RWPE2 (cell line): ENCODE measurements at regions not wholly inside any gene's neighbourhood (a gene's known extent, or its start where the extent isn't known, plus 50 kb on each side); places are given as distances from the start of the nearest gene placed in this dataset.

Source experiments
- ATAC-seq: fragments of 200-7000 bp; cut with Tn5 transposase; 3 replicates; pipeline ENCODE4 v1.9.1; 2021; ENCODE audit warnings: low read depth
- DNase-seq: peaks from one replicate; pipeline ENCODE4 v3.0.0-alpha.2; 2020; ENCODE audit warnings: low spot score
- H3K27ac ChIP-seq: fragments of 450-650 bp; 2 replicates; pipeline ENCODE4 v1.5.1; 2017; ENCODE audit warnings: mild to moderate bottlenecking; ENCODE audit not compliant: poor library complexity, severe bottlenecking
- H3K27me3 ChIP-seq: fragments of 250-450 bp; sonication (Bioruptor Pico); 2 replicates; pipeline ENCODE4 v1.5.1; 2021; ENCODE audit warnings: mild to moderate bottlenecking, moderate library complexity; ENCODE audit not compliant: insufficient read depth, poor library complexity, severe bottlenecking
- H3K36me3 ChIP-seq: fragments of 250-450 bp; sonication (Bioruptor Pico); 2 replicates; pipeline ENCODE4 v1.5.1; 2020; ENCODE audit warnings: low read depth, mild to moderate bottlenecking, moderate library complexity
- H3K4me1 ChIP-seq: fragments of 250-450 bp; sonication (Bioruptor Pico); 2 replicates; pipeline ENCODE4 v1.5.1; 2021; ENCODE audit warnings: mild to moderate bottlenecking, moderate library complexity; ENCODE audit not compliant: insufficient read depth, poor library complexity, severe bottlenecking
- H3K4me3 ChIP-seq: fragments of 250-450 bp; sonication (Bioruptor Pico); 2 replicates; pipeline ENCODE4 v1.5.1; 2021; ENCODE audit warnings: mild to moderate bottlenecking, moderate library complexity; ENCODE audit not compliant: severe bottlenecking
- H3K9me3 ChIP-seq: fragments of 250-450 bp; sonication (Bioruptor Pico); 2 replicates; pipeline ENCODE4 v1.5.1; 2021; ENCODE audit warnings: mild to moderate bottlenecking, moderate library complexity; ENCODE audit not compliant: severe bottlenecking
- CTCF ChIP-seq: fragments of 450-650 bp; IDR thresholded peaks from one replicate; pipeline ENCODE4 v1.5.1; 2017; ENCODE audit warnings: mild to moderate bottlenecking, moderate library complexity; ENCODE audit not compliant: poor library complexity, severe bottlenecking

DNA sequence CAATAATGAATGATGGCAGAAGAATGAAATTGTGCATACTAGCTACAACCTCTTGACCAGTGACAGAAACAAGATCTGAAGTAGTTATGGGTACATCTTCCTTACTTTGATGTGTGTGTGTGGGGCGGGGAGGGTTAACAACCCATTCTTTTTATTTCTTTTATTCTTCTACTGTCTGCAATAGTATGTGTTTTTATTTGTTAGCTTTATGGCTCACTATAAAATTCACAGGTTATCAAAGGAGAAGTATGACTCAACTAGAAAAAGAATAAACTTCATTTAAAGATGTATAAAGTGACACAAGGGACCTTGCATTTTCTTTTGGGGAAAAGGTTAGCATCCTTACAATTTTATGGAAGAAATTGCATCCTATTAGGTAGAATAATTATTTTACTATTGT lies 430.5 kb downstream of the DAD1 start:
- Histone ChIP-seq H3K36me3 (no peaks in the 10 kb centered on the region), H3K4me1 (peaks cover 24% of the 10 kb centered on the region), H3K4me3 (no peak overlapping the region), H3K27me3 (no peaks in the 10 kb centered on the region), H3K9me3 (no peaks in the 10 kb centered on the region), H3K27ac (peak overlapping the region; percentile 83)
- ATAC-seq (no peak), DNase-seq (no peak)
- no peak for TF ChIP-seq CTCF

DNA sequence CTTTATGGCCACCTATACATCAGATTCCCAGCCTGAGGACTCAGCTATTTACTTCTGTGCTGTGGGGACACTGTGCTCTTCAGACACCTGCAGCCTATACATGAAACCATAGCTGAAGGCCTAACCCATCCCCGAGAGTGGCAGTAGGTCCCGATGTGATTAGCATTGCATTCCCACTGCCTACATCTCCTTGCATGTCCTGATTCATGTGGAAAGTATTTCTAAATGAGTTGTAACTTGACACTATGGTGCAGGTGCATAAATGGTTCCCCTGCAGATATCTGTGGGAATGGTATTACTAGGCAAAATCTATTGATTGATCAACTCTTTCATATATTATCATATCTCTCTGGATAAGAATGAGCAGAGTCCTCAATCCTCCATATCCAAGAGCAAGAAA lies 433.5 kb downstream of the DAD1 start:
- TF ChIP-seq CTCF = no peak
- H3K36me3 ChIP-seq = no peaks in the 10 kb centered on the region
- H3K4me3 ChIP-seq = no peak overlapping the region
- no peak overlapping the region for H3K27ac ChIP-seq
- ATAC-seq (peak; percentile 50), DNase-seq (no peak)
- peaks cover 3% of the 10 kb centered on the region for H3K9me3 ChIP-seq
- H3K27me3 ChIP-seq = no peaks in the 10 kb centered on the region
- H3K4me1 ChIP-seq = peaks cover 24% of the 10 kb centered on the region

- Histone ChIP-seq H3K4me3 (no peak overlapping the region), H3K27me3 (no peaks in the 10 kb centered on the region), H3K4me1 (peaks cover 3% of the 10 kb centered on the region), H3K27ac (no peak overlapping the region), H3K9me3 (peaks cover 3% of the 10 kb centered on the region), H3K36me3 (no peaks in the 10 kb centered on the region)
- no peak for TF ChIP-seq CTCF
- ATAC-seq (no peak), DNase-seq (no peak)
Measured at GRCh38 chr14:22152903-22153302, 436.1 kb downstream of the DAD1 start.

GRCh38 chr14:22152161-22152870 lies 436.7 kb downstream of the DAD1 start:
- Histone ChIP-seq H3K9me3 (peaks cover 3% of the 10 kb centered on the region), H3K4me1 (no peaks in the 10 kb centered on the region), H3K27ac (no peak overlapping the region), H3K4me3 (no peak overlapping the region), H3K36me3 (no peaks in the 10 kb centered on the region), H3K27me3 (no peaks in the 10 kb centered on the region)
- ATAC-seq (no peak), DNase-seq (no peak)
- TF ChIP-seq CTCF = no peak

GRCh38 chr14:22151121-22151520 lies 437.9 kb downstream of the DAD1 start:
- H3K27me3 ChIP-seq = no peaks in the 10 kb centered on the region
- no peak overlapping the region for H3K4me3 ChIP-seq
- H3K9me3 ChIP-seq = peaks cover 3% of the 10 kb centered on the region
- DNase-seq (no peak), ATAC-seq (no peak)
- TF ChIP-seq CTCF = no peak
- no peak overlapping the region for H3K27ac ChIP-seq
- no peaks in the 10 kb centered on the region for H3K4me1 ChIP-seq
- H3K36me3 ChIP-seq = no peaks in the 10 kb centered on the region
